SK-N-SH treated with all-trans-retinoic acid at 6 μM for 48 hours (cell line): ENCODE measurements at regions not wholly inside any gene's neighbourhood (a gene's known extent, or its start where the extent isn't known, plus 50 kb on each side); places are given as distances from the start of the nearest gene placed in this dataset.

Experiments
- ATAC-seq: fragments of 200-7000 bp; cut with Tn5 transposase; 3 replicates; pipeline ENCODE4 v1.9.1; 2020; ENCODE audit warnings: mild to moderate bottlenecking, moderate library complexity
- ARNTL ChIP-seq: fragments of 450-650 bp; formaldehyde crosslinking; IDR thresholded peaks from 2 replicates; pipeline ENCODE4 v1.5.0; 2020; ENCODE audit warnings: low read depth, mild to moderate bottlenecking, moderate library complexity, borderline replicate concordance
- BACH2 ChIP-seq: fragments of 250-450 bp; sonication (Bioruptor Pico); IDR thresholded peaks from 2 replicates; pipeline ENCODE4 v1.9.0; 2021; ENCODE audit warnings: mild to moderate bottlenecking, borderline replicate concordance
- CSDC2 ChIP-seq: fragments of 250-450 bp; sonication (Bioruptor Pico); IDR thresholded peaks from 2 replicates; pipeline ENCODE4 v1.5.0; 2020; ENCODE audit warnings: mild to moderate bottlenecking, moderate library complexity
- ESRRG ChIP-seq: fragments of 250-450 bp; sonication (Bioruptor Pico); IDR thresholded peaks from 2 replicates; pipeline ENCODE4 v1.6.1; 2021; ENCODE audit warnings: mild to moderate bottlenecking
- GLIS3 ChIP-seq: fragments of 250-450 bp; sonication (Bioruptor Pico); IDR thresholded peaks from 2 replicates; pipeline ENCODE4 v1.5.0; 2020; ENCODE audit warnings: mild to moderate bottlenecking, moderate library complexity
- OSR1 ChIP-seq: fragments of 250-450 bp; sonication (Bioruptor Pico); IDR thresholded peaks from 2 replicates; pipeline ENCODE4 v1.8.0; 2022; ENCODE audit warnings: moderate library complexity, mild to moderate bottlenecking, inconsistent platforms
- PPARA ChIP-seq: fragments of 250-450 bp; sonication (Bioruptor Pico); IDR thresholded peaks from 2 replicates; pipeline ENCODE4 v1.5.0; 2020; ENCODE audit warnings: mild to moderate bottlenecking, borderline replicate concordance
- RARB ChIP-seq: fragments of 250-450 bp; sonication (Bioruptor Pico); IDR thresholded peaks from 2 replicates; pipeline ENCODE4 v1.8.0; 2021; ENCODE audit warnings: mild to moderate bottlenecking, moderate library complexity
- SNAI2 ChIP-seq: fragments of 250-450 bp; sonication (Bioruptor Pico); IDR thresholded peaks from 2 replicates; pipeline ENCODE4 v1.5.0; 2020; ENCODE audit warnings: mild to moderate bottlenecking, moderate library complexity
- TCF4 ChIP-seq: fragments of 250-450 bp; sonication (Bioruptor Pico); IDR thresholded peaks from 2 replicates; pipeline ENCODE4 v1.8.0; 2021; ENCODE audit warnings: mild to moderate bottlenecking, moderate library complexity, borderline replicate concordance
- TOX ChIP-seq: fragments of 250-450 bp; sonication (Bioruptor Pico); IDR thresholded peaks from 2 replicates; pipeline ENCODE4 v1.8.0; 2021; ENCODE audit warnings: mild to moderate bottlenecking, moderate library complexity, borderline replicate concordance
- ZC3H10 ChIP-seq: fragments of 250-450 bp; sonication (Bioruptor Pico); IDR thresholded peaks from 2 replicates; pipeline ENCODE4 v1.5.1; 2021; ENCODE audit warnings: mild to moderate bottlenecking, moderate library complexity
- ZFP3 ChIP-seq: fragments of 250-450 bp; sonication (Bioruptor Pico); IDR thresholded peaks from 2 replicates; pipeline ENCODE4 v1.5.0; 2020; ENCODE audit warnings: mild to moderate bottlenecking, moderate library complexity
- ZFP30 ChIP-seq: fragments of 450-650 bp; formaldehyde crosslinking; IDR thresholded peaks from 2 replicates; pipeline ENCODE4 v1.5.0; 2022; ENCODE audit warnings: mild to moderate bottlenecking, moderate library complexity
- ZNF565 ChIP-seq: fragments of 450-650 bp; formaldehyde crosslinking; conservative IDR thresholded peaks from 2 replicates; pipeline ENCODE4 v1.5.0; 2020; ENCODE audit warnings: low read depth, mild to moderate bottlenecking, moderate library complexity
- ZNF70 ChIP-seq: fragments of 450-650 bp; formaldehyde crosslinking; IDR thresholded peaks from 2 replicates; pipeline ENCODE4 v1.5.0; 2020; ENCODE audit warnings: mild to moderate bottlenecking, moderate library complexity
- ZNF8 ChIP-seq: fragments of 450-650 bp; formaldehyde crosslinking; IDR thresholded peaks from 2 replicates; pipeline ENCODE4 v1.5.0; 2020; ENCODE audit warnings: mild to moderate bottlenecking, moderate library complexity
- TF ChIP-seq, protein P1 (sequence below): fragments of 250-450 bp; sonication (Bioruptor Pico); IDR thresholded peaks from 2 replicates; pipeline ENCODE4 v1.5.0; 2020; ENCODE audit warnings: mild to moderate bottlenecking, moderate library complexity
- TF ChIP-seq, protein P2 (sequence below): fragments of 250-450 bp; sonication (Bioruptor Pico); IDR thresholded peaks from 2 replicates; pipeline ENCODE4 v1.8.0; 2020; ENCODE audit warnings: mild to moderate bottlenecking, moderate library complexity, borderline replicate concordance
- TF ChIP-seq, protein P3 (sequence below): fragments of 250-450 bp; sonication (Bioruptor Pico); IDR thresholded peaks from 2 replicates; pipeline ENCODE4 v1.5.1; 2020; ENCODE audit warnings: low read depth, mild to moderate bottlenecking, moderate library complexity
- TF ChIP-seq, protein P4 (sequence below): fragments of 250-450 bp; sonication (Bioruptor Pico); IDR thresholded peaks from 2 replicates; pipeline ENCODE4 v1.8.0; 2021; ENCODE audit warnings: low read depth, mild to moderate bottlenecking, moderate library complexity, borderline replicate concordance
- TF ChIP-seq, protein P5 (sequence below): fragments of 250-450 bp; sonication (Bioruptor Pico); IDR thresholded peaks from 2 replicates; pipeline ENCODE4 v1.5.1; 2021; ENCODE audit warnings: mild to moderate bottlenecking, moderate library complexity

DNA sequence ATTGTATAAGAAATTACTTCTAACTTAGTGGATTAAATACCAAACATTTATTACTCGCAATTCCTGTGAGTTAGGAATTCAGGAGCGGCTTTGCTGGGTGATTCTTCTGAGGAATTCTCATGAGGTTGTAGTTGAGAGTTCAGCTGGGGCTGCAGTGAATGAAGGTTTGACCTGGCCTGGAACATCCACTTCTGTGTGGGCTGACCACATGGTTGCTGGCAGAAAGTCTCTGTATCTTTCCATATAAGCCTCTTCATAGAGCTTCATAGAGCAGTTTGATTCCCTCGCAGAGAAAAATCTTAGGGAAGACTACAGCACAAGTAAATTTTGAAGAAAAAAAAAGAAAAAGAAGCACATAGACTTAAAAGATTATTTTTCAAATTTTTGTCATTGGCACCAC lies 339.7 kb upstream of the NWD2 start (continued):
- TF ChIP-seq, protein P1, sequence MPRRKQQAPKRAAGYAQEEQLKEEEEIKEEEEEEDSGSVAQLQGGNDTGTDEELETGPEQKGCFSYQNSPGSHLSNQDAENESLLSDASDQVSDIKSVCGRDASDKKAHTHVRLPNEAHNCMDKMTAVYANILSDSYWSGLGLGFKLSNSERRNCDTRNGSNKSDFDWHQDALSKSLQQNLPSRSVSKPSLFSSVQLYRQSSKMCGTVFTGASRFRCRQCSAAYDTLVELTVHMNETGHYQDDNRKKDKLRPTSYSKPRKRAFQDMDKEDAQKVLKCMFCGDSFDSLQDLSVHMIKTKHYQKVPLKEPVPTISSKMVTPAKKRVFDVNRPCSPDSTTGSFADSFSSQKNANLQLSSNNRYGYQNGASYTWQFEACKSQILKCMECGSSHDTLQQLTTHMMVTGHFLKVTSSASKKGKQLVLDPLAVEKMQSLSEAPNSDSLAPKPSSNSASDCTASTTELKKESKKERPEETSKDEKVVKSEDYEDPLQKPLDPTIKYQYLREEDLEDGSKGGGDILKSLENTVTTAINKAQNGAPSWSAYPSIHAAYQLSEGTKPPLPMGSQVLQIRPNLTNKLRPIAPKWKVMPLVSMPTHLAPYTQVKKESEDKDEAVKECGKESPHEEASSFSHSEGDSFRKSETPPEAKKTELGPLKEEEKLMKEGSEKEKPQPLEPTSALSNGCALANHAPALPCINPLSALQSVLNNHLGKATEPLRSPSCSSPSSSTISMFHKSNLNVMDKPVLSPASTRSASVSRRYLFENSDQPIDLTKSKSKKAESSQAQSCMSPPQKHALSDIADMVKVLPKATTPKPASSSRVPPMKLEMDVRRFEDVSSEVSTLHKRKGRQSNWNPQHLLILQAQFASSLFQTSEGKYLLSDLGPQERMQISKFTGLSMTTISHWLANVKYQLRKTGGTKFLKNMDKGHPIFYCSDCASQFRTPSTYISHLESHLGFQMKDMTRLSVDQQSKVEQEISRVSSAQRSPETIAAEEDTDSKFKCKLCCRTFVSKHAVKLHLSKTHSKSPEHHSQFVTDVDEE, result no peak

DNA sequence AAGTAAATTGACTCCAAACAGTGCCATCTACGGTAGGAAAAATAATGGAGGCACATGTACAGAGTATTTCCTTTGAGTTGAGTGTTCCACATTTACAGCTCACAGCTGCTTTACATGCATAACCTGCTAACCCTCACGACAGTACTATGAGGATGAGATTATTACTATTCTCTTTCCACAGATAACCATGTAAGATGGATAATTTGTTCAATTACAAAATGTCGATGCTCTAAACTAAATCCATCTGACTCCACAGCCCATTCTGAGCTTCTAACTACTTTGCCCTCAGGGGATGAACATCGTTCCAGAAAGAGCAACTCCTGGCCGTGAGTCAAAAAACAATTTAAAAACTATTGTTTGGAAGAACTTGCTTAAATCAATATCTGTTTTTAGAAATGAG lies 330.4 kb upstream of the NWD2 start:
- ATAC-seq, result no peak
- no peak for TF ChIP-seq ZNF70 (CRISPR knock-in tag)
- no peak for TF ChIP-seq RARB
- no peak for TF ChIP-seq ZC3H10 (CRISPR knock-in tag)
- TF ChIP-seq ZFP3 (CRISPR knock-in tag), result no peak
- TF ChIP-seq, protein P2, sequence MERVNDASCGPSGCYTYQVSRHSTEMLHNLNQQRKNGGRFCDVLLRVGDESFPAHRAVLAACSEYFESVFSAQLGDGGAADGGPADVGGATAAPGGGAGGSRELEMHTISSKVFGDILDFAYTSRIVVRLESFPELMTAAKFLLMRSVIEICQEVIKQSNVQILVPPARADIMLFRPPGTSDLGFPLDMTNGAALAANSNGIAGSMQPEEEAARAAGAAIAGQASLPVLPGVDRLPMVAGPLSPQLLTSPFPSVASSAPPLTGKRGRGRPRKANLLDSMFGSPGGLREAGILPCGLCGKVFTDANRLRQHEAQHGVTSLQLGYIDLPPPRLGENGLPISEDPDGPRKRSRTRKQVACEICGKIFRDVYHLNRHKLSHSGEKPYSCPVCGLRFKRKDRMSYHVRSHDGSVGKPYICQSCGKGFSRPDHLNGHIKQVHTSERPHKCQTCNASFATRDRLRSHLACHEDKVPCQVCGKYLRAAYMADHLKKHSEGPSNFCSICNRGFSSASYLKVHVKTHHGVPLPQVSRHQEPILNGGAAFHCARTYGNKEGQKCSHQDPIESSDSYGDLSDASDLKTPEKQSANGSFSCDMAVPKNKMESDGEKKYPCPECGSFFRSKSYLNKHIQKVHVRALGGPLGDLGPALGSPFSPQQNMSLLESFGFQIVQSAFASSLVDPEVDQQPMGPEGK, result no peak
- TF ChIP-seq, protein P3, sequence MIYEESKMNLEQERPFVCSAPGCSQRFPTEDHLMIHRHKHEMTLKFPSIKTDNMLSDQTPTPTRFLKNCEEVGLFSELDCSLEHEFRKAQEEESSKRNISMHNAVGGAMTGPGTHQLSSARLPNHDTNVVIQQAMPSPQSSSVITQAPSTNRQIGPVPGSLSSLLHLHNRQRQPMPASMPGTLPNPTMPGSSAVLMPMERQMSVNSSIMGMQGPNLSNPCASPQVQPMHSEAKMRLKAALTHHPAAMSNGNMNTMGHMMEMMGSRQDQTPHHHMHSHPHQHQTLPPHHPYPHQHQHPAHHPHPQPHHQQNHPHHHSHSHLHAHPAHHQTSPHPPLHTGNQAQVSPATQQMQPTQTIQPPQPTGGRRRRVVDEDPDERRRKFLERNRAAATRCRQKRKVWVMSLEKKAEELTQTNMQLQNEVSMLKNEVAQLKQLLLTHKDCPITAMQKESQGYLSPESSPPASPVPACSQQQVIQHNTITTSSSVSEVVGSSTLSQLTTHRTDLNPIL, result no peak
- TF ChIP-seq TOX (CRISPR knock-in tag), result no peak
- TF ChIP-seq, protein P4, sequence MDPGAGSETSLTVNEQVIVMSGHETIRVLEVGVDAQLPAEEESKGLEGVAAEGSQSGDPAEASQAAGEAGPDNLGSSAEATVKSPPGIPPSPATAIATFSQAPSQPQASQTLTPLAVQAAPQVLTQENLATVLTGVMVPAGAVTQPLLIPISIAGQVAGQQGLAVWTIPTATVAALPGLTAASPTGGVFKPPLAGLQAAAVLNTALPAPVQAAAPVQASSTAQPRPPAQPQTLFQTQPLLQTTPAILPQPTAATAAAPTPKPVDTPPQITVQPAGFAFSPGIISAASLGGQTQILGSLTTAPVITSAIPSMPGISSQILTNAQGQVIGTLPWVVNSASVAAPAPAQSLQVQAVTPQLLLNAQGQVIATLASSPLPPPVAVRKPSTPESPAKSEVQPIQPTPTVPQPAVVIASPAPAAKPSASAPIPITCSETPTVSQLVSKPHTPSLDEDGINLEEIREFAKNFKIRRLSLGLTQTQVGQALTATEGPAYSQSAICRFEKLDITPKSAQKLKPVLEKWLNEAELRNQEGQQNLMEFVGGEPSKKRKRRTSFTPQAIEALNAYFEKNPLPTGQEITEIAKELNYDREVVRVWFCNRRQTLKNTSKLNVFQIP (CRISPR knock-in tag), result no peak
- TF ChIP-seq ZNF8 (CRISPR knock-in tag), result no peak
- no peak for TF ChIP-seq ARNTL (CRISPR knock-in tag)
- no peak for TF ChIP-seq ZNF565
- no peak for TF ChIP-seq ESRRG (CRISPR knock-in tag)
- TF ChIP-seq, protein P5, sequence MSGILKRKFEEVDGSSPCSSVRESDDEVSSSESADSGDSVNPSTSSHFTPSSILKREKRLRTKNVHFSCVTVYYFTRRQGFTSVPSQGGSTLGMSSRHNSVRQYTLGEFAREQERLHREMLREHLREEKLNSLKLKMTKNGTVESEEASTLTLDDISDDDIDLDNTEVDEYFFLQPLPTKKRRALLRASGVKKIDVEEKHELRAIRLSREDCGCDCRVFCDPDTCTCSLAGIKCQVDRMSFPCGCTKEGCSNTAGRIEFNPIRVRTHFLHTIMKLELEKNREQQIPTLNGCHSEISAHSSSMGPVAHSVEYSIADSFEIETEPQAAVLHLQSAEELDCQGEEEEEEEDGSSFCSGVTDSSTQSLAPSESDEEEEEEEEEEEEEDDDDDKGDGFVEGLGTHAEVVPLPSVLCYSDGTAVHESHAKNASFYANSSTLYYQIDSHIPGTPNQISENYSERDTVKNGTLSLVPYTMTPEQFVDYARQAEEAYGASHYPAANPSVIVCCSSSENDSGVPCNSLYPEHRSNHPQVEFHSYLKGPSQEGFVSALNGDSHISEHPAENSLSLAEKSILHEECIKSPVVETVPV, result no peak
- TF ChIP-seq GLIS3 (CRISPR knock-in tag), result no peak
- TF ChIP-seq PPARA (CRISPR knock-in tag), result no peak
- TF ChIP-seq TCF4 (CRISPR knock-in tag), result no peak
- no peak for TF ChIP-seq OSR1 (CRISPR knock-in tag)
- TF ChIP-seq ZFP30 (CRISPR knock-in tag), result no peak
- no peak for TF ChIP-seq CSDC2 (CRISPR knock-in tag)

DNA sequence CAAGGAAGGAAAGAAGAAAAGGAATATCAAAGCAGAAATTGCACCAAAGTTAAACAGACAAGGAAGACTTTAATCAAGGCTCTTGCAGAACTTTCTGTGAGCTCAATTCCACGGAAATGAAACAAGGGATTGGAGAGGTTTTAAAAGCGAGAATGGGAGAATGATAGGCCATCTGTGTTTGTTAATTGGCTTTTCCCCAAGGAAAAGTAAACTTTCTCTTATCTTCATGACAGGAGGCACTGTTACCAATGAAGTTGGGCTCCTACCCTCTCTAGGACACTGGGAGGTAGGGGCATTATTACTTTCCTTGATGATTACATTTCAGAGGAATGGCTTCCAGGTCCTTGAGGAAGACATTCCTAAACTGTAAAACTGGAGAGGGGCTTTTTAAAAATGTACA lies 328.8 kb upstream of the NWD2 start:
- no peak for ATAC-seq
- no peak for TF ChIP-seq TCF4 (CRISPR knock-in tag)
- TF ChIP-seq GLIS3 (CRISPR knock-in tag), result no peak
- no peak for TF ChIP-seq ZNF565
- no peak for TF ChIP-seq SNAI2 (CRISPR knock-in tag)
- TF ChIP-seq, protein P2, result no peak
- no peak for TF ChIP-seq ESRRG (CRISPR knock-in tag)
- TF ChIP-seq RARB, result no peak
- no peak for TF ChIP-seq ZNF70 (CRISPR knock-in tag)
- TF ChIP-seq BACH2, result no peak
- TF ChIP-seq OSR1 (CRISPR knock-in tag), result no peak
- TF ChIP-seq, protein P1, result no peak
- no peak for TF ChIP-seq ZFP30 (CRISPR knock-in tag)
